HG03565 (cell line): ENCODE measurements at regions not wholly inside any gene's neighbourhood (a gene's known extent, or its start where the extent isn't known, plus 50 kb on each side); places are given as distances from the start of the nearest gene placed in this dataset.

Experiments
- ATAC-seq: cut with Tn5 transposase; IDR thresholded peaks from one replicate; pipeline ENCODE4 v1.9.1; 2021; ENCODE audit warnings: mild to moderate bottlenecking, moderate library complexity; ENCODE audit not compliant: unreplicated experiment

DNA sequence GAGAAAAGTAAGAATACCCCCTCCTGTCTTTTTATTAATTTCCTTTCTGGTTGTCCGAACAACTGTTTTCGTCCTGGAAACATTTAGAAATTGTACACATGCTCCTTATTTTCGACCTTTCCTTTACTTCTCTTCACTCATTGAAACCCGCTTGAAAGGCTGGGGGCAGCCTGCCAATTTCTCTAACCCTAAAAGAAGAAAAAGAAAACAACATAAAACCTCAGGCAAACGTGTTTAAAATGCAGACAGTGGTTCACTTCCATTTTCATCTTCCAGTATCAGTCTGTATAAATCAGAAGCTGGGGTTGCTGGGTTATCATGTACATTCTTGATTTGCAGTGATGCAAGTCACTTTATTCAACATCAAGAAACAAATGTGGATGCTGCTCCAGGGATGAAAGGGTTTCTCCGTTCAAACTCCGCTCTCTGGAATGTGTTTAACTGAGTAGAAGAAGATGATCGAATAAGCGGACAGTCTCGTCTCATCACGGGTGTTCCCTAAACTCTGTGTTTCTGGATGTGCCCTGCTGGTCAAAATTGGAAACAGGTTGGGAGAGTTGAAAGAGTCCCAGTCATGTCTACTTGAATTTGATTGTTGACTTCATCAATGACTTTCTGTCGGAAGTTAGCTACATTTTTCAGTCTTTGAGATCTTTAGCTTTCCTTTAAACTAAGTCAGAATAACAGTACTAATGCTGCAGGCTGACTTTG is 1042.2 kb downstream of the BCL11B start:
- ATAC-seq = no peak

DNA sequence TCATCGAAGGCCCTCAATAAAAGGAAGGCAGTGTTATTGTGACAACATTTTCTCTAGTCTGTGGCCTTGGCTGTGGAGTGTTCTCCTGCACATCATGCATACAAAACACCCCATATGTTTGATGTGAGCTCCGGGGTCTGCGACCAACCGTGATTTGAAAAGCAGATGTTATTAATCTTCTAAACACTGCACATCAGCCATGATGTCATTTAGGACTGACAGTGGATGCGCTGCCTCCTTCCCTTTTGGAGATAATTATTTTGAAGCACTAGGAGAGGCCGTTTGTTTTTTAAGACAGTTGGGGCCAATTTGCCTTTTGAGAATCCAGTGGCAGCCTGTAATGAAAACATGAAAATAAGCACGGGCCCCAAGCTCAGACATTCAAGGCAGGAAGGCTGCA is 1041.6 kb downstream of the BCL11B start:
- no peak for ATAC-seq

DNA sequence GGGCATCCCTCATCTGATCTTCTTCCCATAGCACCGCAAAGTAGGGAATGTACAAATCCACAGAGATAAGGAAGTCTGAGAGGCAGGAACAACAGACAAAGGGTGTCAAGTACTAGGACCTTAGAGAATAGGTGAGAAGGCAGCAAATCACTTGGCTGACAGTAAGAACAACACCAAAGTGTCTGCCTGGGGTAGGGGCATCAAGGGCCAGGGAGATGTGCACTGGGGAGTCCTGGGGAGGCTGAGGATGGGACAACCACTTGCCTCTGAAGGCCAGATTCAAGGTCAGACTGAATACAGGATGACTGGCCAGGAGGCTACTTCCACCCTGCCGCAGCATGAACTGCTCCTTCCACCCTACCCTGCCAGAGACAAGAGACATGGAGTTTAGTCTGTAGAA is 1040.8 kb downstream of the BCL11B start:
- ATAC-seq = no peak

DNA sequence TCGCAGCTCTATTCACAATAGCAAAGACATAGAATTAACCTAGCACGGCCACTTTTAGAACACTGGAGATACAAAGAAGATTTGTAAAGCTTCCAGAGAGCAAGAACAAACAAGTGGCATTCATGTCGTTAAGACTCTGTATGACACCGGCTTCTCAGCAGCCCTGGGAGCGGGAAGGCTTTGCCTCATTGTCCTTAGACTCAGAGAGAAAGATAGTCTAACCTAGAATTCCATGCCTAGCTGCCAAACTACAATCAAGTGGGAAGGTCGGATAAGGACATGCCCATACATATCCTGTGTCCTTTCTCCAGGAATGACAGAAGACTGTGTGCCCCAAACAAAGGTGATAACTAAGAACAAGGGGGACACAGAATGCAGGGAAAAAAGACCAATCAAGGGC is 1038.3 kb downstream of the BCL11B start:
- ATAC-seq = no peak

DNA sequence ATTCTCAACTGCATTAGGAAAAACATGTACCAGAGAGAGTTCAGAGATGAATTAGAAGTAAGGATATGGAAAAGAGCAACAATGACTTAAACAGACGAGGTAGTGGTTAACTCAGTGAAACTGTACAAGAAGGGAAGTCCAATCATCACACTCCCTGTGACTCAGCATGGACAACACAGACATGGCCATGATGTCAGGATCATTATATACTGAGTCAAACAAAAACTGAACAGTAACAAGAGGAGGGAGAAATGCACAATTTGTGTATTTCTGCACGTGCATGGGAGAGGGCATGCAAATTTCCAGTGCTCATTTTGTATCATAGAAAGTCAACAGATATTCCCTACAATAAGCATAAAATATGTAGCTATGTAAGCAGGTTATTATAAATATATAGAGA is 1037.8 kb downstream of the BCL11B start:
- ATAC-seq = no peak

DNA sequence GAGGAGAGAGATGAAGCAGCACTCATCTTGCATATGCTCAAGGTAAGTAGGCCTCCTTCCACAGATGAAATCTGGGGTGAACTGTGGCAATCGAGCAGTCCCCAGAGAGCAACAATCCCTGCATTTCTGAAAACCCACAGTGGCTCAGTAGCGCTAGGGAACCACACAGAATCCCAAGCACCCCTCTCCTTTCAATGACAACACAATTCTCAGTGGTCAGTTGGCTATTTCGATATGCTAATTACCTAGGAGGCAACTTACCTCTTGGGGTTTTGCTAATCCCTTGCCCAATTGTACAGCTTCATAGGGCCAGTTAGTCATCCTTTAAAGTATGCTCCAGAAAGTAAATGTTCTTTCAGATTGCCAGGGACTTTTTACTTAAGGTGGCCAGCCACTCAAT is 1035.7 kb downstream of the BCL11B start:
- ATAC-seq = no peak

DNA sequence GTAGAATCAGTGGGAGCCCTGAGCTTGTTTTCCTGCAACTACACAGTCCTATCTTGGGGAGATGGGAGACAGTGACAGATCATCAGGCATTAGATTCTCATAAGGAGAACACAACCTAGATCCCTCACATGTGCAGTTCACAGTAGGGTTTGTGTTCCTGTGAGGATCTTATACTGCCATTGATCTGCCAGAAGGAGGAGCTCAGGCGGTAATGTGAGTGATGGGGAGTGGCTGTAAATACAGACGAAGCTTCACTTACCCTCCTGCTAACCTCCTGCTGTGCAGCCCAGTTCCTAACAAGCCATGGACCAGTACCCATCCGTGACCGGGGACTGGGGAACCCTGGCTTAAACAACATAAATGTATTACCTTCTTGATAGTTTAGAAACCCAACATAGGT is 1034.1 kb downstream of the BCL11B start:
- no peak for ATAC-seq

DNA sequence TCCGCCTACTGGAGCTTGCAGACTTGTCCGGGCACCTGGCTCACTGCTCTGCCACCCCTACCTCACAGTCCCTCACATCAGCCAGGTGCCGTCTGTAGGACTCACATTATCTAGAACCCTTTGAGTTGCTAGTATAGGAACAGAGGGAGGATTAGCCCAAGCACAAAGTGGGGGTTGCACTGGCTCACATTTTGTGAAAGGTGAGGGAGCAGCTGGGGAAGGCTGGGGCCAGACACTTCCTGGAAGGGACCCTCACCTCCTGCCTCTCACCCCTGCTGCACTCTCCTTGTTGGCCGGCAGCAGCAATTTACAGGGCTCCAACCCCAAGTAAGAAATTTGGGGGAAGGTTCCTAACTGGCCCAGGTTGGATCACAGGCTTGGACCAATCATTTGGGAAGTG is 1031.6 kb downstream of the BCL11B start:
- ATAC-seq = no peak

DNA sequence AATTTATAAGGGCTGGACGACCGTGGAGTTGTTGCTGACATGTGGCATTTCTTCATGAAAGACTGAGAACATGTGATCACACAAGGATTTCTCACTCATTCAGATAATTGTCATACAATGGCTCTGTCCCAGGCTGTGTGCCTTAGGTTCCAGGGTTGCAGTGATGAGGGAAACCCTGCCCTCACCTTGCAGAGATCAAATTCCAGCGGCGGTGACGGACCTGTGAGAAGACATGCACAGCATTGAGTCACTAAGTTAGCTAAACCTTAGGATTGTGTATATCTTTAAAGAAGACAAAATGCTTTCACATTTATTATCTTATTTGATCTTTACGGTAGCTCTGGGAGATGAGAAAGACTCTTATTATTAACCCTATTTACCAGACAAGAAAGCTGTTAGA is 1029.1 kb downstream of the BCL11B start:
- no peak for ATAC-seq

DNA sequence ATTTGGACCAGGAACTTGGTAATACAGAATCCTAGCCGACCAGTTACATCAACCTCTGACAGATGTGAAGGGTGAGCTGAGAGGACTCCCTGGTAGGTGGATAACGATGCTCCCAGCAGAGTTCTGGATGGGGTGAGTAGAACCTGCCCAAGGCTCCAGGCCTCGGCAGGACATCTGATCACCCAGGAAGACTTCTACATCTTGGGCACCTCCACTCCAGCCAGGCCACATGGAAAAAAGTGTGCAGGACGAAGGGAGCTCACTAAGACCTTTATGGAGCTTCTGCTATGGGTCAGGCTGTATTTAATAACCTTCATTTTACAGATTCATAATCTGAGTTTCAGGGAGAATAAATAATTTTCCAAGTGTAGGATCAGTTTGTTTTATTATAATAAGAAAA is 1028.7 kb downstream of the BCL11B start:
- no peak for ATAC-seq

DNA sequence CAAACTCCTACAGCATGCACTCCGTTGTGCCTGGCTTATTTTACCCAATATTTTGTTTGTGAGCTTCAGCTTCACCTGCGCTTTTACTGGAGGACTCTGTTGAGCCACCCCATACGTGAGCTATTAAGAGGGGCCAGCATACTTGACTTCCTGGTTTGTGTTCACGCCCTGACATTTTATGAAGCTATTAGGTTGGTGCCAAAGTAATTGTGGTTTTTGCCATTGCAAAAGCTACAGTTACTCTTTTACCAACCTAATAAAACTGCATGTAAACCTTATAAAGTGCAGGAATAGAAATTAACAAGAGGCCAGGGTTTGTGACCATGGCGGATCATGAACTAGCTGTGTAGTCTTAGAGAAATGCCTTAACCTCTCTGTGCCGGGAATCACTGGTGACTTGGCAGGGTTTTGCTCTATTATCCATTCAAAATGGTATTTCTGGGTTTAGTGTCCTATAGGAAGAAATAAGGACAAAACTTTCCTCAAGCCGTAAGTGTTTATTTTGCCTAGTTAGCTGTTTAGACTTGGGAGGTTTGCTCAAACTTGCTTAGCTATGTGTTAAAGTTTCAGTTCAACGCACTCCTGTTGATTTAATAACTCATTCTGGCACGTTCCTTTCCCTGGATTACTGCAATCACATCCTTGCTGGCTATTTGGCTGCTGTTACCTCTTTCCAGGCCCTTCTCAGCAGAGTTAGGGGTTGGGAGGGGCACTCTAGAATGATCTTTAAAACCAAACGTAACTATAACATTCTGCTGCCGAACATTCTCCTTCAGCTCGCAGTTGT is 1027.6 kb downstream of the BCL11B start:
- no peak for ATAC-seq

DNA sequence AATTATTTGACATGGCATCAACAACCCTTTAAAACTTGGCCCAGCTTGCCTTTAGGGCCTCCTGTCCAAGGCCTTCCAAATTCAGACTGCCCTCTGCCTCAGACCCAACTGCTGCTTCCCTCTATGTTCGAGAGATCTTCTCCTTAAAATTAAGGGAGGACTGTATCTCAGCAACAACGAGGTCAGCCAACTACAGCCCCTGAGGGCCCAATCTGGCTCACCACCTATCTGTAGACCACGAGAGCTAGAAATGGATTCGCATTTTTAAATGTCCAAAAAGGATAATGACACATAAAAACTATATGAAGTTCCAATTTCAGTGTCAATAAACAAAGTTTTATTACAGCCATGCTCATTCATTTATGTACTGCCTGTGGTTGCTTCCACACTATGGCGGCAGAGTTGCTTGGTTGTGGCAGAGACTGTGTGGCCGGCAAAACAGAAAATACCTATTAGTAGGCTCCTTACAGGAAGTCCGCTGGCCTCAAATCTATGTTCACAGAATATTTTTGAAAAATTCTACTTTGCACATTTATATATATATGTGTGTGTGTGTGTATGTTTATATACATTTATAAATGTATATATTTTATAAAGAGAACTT is 1026.9 kb downstream of the BCL11B start:
- no peak for ATAC-seq

DNA sequence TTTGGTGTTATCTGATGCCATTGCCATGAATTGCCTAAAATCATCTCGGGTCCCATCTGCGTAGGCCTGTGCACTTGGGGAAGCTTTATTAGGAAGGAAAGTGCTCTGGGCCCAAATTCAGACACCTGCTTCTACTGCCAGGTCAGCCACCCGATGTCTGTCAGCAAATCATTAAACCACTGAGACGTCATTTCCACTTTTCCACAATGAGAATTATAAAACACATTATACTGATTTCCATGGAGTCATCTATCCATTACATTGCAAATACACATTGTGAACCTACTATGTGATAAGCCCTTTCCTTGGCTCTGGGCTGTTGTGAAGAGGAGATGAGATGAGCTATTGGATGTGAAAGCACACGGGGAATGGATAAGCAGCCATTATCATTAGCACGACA is 1022.9 kb downstream of the BCL11B start:
- no peak for ATAC-seq

DNA sequence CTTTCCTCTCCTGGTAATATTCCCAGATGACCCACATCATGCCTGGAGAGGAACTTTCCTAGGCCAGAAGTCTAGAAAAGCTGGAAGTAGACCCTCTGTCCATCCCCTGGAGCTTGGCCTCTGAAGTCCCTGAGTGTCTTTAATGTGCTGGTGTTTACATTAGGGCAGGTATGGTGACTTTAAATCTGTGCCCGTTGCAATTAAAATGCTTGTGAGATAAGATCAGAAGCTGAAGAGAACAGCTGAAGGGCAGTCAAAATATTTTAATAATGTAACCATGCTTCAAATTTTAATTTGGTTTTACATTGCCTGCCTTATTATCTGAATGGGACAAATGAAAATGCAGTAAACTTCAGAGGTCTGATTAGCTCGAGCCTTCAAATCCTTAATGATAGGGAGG is 1022.5 kb downstream of the BCL11B start:
- ATAC-seq = no peak

DNA sequence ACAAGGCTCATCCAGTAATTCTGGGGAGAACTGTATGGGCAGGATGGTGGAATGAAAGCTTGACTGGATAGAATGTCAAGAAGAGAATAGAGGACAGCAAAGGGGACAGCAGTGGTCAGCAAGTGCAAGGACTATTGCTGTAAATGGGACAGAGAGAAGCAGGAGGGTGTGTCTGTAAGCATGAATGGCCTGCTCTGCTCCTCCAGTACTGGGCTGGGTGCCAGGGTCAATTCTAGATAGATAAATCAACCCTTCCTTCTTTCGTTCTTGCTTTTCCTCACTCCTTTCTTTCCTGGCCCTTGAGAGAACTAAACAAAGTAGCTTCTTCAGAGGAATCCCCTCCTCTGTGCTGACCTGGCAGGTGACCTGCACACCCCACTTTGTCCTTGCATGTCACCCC is 1019.2 kb downstream of the BCL11B start:
- no peak for ATAC-seq

DNA sequence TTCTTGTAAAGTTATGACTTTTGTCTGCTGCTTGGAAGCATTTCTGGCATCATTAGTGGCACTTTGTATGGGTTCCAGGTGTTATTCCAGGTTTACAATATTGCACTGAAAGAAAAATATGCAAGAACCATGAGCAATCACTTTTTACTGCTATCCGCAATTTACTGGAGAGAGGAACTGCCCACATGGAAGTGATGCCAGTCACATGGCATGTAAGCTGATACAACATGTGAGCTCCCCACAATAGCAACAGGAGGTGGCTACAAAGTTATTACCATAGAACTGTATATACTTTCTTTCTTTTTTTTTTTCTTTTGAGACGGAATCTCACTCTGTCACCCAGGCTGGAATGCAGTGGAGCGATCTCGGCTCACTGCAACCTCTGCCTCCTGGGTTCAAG is 1012.1 kb downstream of the BCL11B start:
- no peak for ATAC-seq

DNA sequence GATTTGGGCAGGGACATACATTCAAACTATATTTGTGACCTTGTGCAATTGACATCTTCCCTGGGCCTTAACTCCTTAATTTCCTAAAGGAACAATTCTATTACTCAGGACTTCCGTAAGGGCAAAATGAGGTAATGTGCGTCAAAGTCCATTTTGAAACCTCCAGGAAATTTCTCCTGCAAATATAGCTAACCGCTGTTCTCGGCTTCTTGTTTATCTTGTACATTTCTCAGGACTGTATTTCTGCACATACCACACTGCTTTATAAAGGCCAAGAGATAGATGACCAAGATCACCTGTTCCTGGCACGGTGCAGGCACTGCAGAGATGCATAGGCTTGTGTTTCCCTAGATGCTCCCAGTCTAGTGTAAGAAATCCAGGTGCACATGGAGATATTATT is 1009.4 kb downstream of the BCL11B start:
- ATAC-seq = no peak

DNA sequence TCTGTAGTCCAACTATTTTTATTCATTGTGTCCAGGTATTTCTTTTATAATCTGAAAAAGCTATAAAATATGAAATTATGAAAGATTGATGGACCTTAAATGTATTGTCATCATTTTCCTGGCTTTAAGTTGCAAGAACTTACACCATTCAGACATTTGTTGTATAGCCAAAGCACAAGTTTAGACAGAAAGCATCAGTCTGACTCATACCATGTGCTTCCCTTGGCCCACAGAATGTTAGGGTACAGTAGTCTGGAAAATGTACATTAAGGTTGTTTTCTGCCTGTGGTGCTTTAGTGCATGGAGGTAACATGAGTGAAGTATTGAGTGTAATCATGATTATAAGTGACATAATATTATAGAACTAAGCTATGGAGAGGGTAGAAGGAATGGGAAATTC is 1002.5 kb downstream of the BCL11B start:
- ATAC-seq = no peak

DNA sequence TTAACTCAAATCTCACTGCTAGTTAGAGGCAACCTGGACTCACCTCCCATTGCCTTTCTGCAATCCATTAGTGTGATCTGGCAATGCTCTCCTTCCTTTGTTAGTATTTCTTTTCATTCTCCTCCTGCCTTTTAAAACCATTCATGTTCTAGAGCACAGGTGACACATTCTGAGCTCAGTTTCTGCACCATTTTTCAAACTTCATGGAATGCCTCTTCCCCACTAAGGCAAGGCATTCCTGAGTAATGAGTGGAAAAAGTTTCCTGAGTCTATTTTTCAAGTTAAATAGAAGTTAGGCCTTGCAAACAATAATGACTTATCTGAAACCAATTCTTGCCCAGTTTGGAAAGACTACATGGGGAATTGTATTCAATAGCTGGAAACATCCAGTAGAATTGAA is 1001.8 kb downstream of the BCL11B start:
- no peak for ATAC-seq

DNA sequence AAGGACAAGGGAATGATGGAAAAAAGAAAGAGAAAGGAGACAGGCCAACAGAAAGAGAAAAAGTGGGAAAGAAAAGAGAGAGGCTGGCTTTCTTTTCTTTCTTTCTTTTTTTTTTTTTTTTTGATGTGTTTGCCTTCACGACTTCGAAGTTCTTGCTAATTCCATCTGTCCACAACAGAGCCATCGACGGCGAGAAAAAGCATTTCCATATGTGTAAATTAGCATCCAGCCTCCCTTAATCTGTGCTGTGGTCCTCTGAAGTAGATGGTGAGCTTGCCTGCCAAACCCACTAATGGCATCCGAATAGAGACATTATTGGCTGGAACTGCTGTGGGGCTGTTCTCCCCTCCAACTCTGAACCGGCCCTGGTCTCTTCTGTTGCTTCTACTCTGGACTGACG is 997.4 kb downstream of the BCL11B start:
- no peak for ATAC-seq

DNA sequence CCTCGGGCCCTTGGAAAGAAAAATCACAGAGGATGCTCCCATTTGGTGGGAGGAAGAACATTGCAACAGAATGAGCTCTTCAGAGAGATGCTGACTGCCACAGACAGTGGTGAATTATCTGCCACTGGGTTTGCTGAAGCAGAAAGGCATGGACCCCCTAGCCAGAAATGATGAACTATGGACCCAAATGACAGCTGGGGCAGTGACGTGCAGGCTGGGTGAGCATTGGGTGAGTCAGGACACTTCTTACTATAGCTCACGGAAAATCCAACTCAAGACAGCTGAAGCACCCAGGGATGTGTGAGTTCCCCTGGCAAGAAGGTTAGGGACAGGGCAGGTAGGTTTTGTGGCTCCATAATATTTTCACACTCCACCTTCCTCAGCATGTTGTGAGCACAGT is 993.2 kb downstream of the BCL11B start:
- ATAC-seq = no peak

DNA sequence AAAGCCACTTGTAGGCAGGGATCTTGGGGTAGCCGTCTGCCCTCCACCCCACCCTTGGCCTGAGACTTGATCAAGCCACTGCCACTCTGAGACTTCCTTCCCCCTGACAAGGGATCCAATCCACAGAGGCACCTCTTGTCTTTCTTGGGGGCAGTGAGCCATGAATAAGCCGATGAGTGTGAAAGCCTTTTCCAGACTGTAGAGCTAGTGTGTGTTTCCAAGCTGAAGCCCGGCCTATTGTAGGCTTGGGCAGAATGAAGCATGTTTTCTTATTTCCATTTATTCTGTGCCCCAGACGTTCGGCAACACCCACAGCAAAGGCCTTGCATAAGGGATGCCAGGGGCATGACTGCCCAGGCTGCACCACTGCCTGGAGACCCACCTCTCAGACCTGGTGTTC is 991.6 kb downstream of the BCL11B start:
- no peak for ATAC-seq
